ENCODE measurements at regions not wholly inside any gene's neighbourhood (a gene's known extent, or its start where the extent isn't known, plus 50 kb on each side); places are given as distances from the start of the nearest gene placed in this dataset.

- no peaks in the 10 kb centered on the region for H3K27me3 ChIP-seq (ENCODE audit: insufficient read depth)
- no peak overlapping the region for H3K4me3 Mint-ChIP-seq
- no peaks in the 10 kb centered on the region for H3K79me2 ChIP-seq (replicated peaks; ENCODE audit: insufficient read depth)
- H2AFZ ChIP-seq, result peak overlapping the region; percentile 33; the same call in 1 of the 2 replicates
- TF ChIP-seq, protein P1, sequence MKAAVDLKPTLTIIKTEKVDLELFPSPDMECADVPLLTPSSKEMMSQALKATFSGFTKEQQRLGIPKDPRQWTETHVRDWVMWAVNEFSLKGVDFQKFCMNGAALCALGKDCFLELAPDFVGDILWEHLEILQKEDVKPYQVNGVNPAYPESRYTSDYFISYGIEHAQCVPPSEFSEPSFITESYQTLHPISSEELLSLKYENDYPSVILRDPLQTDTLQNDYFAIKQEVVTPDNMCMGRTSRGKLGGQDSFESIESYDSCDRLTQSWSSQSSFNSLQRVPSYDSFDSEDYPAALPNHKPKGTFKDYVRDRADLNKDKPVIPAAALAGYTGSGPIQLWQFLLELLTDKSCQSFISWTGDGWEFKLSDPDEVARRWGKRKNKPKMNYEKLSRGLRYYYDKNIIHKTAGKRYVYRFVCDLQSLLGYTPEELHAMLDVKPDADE (IDR thresholded peaks at IDR 0.05), result no peak
- no peak for TF ChIP-seq ZNF331 (CRISPR knock-in tag; IDR thresholded peaks at IDR 0.05; ENCODE audit: low read depth)
- TF ChIP-seq ZNF462 (CRISPR knock-in tag; IDR thresholded peaks at IDR 0.05), result no peak
- no peak for TF ChIP-seq JUNB (IDR thresholded peaks at IDR 0.05; ENCODE audit: unreplicated experiment)
- no peak for TF ChIP-seq POLR2AphosphoS5 (IDR thresholded peaks at IDR 0.05; ENCODE audit: low read depth)
- TF ChIP-seq REST (IDR thresholded peaks at IDR 0.05; ENCODE audit: unreplicated experiment), result no peak
- no peak for TF ChIP-seq STAT1 (IDR thresholded peaks at IDR 0.05; ENCODE audit: unreplicated experiment)
- TF ChIP-seq, protein P2, sequence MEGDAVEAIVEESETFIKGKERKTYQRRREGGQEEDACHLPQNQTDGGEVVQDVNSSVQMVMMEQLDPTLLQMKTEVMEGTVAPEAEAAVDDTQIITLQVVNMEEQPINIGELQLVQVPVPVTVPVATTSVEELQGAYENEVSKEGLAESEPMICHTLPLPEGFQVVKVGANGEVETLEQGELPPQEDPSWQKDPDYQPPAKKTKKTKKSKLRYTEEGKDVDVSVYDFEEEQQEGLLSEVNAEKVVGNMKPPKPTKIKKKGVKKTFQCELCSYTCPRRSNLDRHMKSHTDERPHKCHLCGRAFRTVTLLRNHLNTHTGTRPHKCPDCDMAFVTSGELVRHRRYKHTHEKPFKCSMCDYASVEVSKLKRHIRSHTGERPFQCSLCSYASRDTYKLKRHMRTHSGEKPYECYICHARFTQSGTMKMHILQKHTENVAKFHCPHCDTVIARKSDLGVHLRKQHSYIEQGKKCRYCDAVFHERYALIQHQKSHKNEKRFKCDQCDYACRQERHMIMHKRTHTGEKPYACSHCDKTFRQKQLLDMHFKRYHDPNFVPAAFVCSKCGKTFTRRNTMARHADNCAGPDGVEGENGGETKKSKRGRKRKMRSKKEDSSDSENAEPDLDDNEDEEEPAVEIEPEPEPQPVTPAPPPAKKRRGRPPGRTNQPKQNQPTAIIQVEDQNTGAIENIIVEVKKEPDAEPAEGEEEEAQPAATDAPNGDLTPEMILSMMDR (conservative IDR thresholded peaks at IDR 0.05; ENCODE audit: low read depth in 2 of 2), result no peak
- TF ChIP-seq EZH2 (IDR thresholded peaks at IDR 0.05; ENCODE audit: low read depth, unreplicated experiment), result no peak
- TF ChIP-seq EZH2phosphoT487 (IDR thresholded peaks at IDR 0.05; ENCODE audit: unreplicated experiment), result no peak
- no peak for TF ChIP-seq CREB1 (CRISPR knock-in tag; IDR thresholded peaks at IDR 0.05; ENCODE audit: low read depth)
- TF ChIP-seq NANOG (IDR thresholded peaks at IDR 0.05; ENCODE audit: borderline replicate concordance), result no peak
- no peak for TF ChIP-seq ZNF114 (CRISPR knock-in tag; IDR thresholded peaks at IDR 0.05)
- no peak for ATAC-seq
- no peaks in the 10 kb centered on the region for H3K4me1 ChIP-seq (ENCODE audit: insufficient read depth)
- no peaks in the 10 kb centered on the region for H3K36me3 ChIP-seq (ENCODE audit: insufficient read depth)
- H3K27me3 Mint-ChIP-seq (ENCODE audit: insufficient read depth, low read depth, poor library complexity), result no peaks in the 10 kb centered on the region
- no peak overlapping the region for H3K27ac ChIP-seq (ENCODE audit: low read depth)
- no peaks in the 10 kb centered on the region for H3F3A ChIP-seq (replicated peaks; ENCODE audit: low read depth)
- no peaks in the 10 kb centered on the region; the same call in 2 of the 3 replicates for H3K9me3 Mint-ChIP-seq
- no peaks in the 10 kb centered on the region for H3K36me3 Mint-ChIP-seq (ENCODE audit: low read depth)
- DNase-seq (ENCODE audit: low spot score), result no peak
- H3K9me2 ChIP-seq (ENCODE audit: insufficient read depth), result peaks cover 3% of the 10 kb centered on the region
- no peak overlapping the region for H3K4me2 ChIP-seq
- no peak overlapping the region for H3K4me3 ChIP-seq
- H3K27ac Mint-ChIP-seq, result no peak overlapping the region
- H4K20me1 ChIP-seq (replicated peaks; ENCODE audit: insufficient read depth), result no peaks in the 10 kb centered on the region
- H3K4me1 Mint-ChIP-seq, result no peaks in the 10 kb centered on the region
Observed at GRCh38 chr16:59052231-59052630, 318.1 kb upstream of the GOT2 start.
